CD4-positive, alpha-beta T cell treated with Interferon gamma for 1 hour (primary cell): ENCODE measurements at regions not wholly inside any gene's neighbourhood (a gene's known extent, or its start where the extent isn't known, plus 50 kb on each side); places are given as distances from the start of the nearest gene placed in this dataset.

Experiments used
- DNase-seq: peaks from one replicate; pipeline ENCODE4 v3.0.0-alpha.2; 2020

DNA sequence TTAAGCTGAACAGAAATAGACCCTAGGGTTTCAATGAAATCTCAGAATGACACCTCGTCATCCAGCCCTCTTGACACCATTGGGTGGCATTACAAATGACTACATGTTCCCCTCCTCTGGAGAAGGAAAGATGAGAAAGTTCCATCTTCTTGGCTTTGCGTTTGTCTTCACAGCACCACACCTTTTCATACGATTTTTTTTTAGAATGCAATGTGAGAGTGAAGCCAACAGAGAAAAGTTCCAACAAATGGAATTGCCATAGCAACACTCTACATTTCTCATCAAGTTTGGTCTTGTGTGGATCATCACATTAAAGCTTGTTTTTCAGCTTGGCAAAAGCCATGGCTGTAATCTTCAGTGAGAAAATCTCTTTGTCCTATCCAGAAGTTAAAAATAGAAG, 183.4 kb upstream of the SNX7 start:
- no peak for DNase-seq

DNA sequence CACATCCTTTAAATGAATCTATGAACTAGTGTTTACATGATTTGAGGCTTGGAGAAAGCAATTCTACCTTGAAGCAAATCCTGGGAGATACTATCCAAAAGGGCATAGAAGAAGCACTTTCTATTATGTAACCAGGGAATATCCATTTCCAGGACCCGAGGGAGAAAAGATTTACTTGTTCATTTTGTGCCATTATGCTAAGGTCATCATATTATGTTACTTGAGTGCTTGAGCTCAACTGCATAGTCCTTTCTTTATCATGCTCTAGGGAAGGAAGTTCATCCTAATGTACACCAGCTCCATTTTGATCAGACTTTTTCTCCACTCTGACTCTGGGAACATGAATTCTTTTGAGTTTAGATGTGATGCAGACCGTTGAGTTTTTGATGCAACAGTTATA, 188.6 kb upstream of the SNX7 start:
- no peak for DNase-seq

DNA sequence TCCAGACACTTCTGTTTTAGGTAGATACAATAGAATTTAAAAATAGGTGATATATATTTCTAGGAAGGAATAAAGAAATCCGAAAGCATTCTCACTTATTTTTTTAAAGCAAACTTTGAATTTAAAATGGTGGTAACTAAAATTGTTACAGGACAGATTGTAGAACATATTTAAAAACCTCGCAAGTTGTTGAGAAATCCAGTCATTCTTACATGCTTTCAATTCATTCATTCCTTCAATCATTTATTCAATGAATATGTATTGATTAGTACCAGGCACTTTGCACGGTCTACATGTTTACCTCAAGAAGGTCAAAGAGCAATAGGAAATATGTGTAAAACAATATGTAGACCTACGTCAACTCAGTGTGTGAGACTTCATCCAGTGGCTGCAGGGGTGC, 189.9 kb upstream of the SNX7 start:
- no peak for DNase-seq

DNA sequence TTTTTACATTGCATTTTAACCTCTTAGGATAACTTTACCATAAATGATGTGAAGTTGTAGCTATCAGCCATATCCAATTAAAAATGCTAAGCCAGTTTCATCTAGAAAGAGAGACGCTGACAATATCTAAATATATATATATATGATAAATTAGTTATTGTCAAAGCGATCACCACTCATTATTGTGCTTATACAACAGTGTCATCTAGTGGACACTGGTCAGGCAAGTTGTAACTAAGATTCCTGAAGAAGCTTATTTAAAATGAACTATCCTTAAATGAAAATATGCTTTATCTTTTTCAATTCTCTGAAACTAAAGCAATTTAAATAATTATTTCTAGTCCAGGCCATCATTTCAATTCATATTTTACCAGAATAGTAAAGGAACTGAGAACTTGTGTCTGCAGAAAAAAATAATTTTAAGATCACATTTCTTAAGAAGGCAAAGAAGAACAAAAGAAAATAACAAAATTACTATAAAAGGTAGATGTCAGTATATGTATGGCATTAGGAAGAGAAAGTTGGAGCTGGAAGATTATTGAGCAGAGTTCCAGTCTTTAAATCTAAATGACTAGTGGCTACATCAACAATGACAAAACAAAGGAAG, 193.3 kb upstream of the SNX7 start:
- DNase-seq, result no peak

DNA sequence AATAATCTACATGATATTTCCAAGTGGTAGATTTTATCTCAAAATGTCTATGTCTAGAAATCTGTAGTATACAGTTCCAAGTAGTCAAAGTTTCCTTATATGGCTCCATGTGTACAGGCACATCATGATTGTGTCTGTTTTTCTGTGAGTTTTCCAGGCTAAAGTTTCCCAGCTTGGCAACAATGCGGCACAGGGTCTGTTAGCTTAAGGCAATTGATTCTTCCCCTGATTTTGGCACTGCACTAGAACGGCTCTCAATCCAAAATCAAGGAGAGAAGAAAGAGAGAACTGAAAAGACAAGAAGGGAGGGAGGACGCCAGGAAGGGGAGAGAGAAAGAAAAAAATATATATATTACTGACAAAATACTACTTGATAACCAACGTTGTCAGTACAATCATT, 193.9 kb upstream of the SNX7 start:
- DNase-seq, result no peak

DNA sequence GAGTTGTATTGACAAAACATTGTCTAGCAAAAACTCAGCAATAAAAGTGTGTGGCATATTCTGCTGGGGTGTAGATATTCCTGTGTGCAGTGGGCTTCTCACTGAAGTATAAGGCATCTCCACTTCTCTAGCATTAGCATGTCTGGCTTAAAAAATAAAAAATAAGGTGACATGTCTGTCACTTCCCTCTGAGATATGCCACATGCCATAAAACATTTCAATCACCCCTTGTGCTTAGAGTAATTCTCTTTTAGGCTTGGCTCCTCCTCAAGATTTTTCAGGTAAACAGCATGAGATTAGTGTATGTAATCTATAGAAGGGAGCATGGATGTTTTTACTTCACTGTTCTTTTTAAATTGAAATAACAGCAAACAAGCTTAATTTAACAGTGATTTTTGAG, 194.4 kb upstream of the SNX7 start:
- DNase-seq, result no peak

DNA sequence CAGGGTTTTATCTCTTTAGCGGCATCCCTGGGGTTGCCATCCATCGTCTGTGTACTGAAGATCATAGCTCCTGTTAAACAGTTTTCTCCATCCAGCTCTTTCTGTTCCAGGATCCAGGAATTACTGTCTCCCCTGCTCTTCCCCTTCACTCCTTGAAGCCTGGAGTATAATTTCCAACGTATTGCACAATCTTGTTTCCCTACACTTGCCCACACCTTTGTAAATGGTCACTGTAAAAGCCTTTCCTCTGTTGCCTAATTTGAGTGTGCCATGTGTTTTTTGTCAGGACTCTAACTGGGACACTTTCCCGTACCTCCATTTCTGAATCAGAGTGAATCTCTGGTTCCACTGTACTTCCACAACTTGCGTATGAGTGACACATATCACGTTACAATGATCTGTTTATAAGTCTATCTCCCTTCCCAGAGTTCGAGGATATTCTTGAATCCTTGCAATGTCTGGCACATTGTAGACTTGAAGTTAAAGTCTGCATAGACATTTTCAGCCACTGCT, 199.6 kb upstream of the SNX7 start:
- DNase-seq, result no peak

DNA sequence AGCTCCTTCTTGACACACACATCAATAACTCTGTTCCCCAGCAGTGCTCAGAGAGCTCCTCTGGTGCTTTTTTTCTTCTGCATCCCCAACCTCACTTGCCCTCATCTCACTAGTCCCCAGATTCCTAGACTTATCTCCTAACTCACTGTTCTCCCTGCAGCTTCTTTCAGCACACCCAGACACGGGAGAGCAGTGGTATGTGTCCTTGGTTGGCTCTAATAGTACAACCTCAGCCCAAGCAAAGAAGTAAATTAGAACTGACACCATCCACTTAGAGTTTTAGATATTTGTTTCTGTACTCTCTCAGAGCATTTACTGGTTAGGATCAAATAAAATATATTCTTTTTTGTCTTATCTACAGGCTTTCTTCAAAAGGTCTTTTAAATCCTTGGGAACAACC, 201.4 kb upstream of the SNX7 start:
- no peak for DNase-seq

DNA sequence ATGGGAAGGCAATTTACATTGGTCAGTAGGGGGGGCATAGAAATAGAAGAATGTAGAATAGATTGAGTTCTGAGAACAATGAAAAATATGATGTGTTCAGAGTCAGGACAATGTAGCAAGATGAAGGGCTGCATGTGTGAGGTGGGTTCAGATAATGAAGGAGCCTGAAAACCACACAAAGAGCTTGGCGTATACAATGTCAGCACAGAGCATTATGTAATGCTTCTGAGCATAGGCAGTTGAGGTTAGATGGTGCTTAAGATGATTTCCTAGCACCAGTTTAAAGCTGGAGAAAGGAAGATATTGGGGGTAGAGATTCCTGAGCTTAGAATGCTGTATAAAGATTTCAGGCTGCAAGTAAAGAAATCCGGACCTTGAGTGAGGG, 202.0 kb upstream of the SNX7 start:
- DNase-seq, result no peak

DNA sequence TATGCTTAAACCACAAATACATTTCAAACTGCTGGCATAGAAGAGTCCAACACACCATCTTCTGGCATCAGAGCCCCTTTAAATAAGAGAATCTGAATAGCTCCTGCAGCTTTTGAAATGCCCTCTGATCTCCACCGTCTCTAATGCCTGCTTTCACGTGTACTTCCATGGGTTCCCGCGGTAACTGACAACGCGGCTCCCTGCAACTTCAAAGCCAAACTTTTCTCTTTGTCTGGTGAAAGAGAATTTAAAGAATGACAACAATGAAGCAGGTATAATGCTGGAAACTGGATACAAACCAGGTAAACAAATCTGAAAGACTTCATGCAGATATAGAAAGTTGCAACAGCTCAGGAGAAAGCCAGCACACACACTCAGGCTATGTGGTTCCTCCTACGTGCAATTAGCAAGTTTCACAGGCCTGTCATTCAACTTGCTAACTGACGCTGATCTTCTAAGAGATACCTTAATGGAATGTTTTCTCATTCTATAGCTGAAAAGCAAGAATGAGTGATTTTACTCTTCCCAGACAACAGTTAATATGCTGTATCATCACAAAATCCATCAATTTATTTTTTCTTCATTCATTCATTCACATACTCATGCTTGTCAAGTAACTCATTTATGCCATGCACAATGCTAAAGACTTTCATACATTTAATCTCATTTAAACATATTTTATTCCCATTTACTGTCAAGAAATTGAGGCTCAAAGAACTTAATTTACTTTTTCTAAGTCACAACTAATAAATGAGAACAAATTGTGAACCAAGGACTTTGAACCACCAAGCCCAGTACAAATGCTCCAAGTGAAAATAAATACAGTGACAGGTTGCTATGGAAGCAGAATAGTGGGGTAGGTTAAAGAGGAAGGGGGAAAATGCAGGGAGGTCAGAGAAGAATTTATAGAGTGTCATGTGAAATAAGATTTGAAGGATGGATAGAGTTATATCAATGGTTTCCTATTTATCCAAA, 202.7 kb upstream of the SNX7 start:
- no peak for DNase-seq

DNA sequence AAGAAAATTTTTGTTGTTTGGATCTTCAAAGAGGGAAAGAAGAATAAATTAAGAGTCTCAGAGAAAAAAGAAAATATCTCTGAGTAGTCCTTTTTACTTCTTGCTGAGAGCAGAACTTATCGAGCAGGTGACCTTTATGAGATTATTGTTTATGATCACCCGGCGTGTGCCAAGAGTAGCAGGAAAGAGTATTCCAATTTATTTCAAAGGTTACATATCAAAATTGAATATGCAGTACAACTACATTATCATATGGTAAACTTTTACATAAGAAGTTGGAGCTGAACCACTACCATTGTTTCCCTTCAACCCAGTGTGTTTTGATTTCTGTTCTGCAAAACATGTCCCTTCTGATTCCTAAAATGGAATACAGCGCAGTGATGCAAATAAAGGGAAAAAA, 204.3 kb upstream of the SNX7 start:
- no peak for DNase-seq

DNA sequence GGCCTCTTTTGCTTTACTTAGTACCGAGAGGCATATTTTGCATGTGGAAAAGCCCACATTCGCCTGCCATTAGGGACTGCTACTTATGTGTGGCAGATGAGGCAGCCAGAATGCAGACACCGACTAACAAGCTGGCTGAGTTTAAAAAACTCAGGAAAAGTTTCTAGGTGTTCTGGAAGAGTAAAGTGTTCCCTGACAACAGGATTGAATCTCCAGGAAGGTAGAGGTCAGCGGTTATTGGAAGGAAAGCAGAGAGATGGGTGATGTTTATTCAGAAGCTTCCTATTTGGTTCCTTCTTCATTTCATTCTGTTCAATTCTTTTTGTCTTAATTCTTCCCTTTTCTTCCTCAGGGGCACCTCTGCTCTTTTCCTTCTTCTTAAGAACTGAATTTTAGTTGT, 206.9 kb upstream of the SNX7 start:
- DNase-seq, result no peak

DNA sequence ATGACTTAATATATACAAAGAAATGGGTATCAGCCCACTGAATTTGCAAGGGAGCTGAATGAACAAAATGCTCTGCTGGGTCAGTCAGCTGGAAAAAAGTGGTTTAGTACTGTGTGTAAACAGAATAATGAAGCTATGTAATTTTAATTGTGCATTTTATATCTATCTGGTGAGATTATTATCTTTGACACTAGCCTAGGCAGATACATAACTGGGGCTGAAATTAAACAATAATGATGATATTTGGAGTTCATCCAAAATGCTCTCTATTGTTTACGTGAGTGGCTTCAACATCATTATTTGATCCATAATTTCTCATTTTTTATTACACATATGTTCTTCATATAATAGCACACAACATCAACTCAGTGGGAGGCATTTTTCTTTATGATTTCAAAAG, 208.5 kb upstream of the SNX7 start:
- no peak for DNase-seq

DNA sequence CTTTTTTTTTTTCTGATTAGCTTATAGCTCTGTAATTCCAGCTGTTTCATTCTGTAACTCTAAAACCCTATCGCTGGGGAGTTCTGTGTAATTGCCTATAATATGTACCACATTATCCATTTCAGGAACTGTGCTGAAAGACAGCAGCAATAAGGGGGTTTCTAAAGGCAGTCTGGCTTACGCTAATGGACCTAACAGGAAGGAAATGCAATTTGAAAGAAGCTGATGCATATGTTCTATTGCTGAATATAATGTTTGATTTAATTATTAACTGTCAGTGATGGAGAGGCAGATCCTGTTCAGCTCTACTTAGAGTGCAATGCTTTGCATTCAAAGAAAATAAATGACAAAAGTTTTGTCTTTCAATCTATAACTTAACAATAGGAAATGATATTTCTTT, 209.4 kb upstream of the SNX7 start:
- DNase-seq, result no peak

DNA sequence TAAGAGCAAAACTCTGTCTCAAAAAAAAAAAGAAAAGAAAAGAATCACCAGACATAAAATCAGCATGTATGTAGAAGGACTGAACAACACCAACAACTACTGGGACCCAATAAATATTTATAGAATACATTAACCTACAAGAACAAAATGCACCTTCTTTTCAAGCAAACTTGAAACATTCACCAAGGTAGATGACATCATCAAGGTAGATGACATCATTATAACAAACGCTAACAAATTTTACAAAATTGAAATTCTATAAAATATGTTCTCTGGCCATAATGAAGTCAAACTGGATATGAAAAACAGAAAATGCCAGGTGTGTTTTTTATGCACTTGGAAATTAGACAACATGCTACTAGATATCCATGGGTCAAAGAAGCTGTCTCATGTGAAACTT, 220.2 kb upstream of the SNX7 start:
- DNase-seq, result no peak

DNA sequence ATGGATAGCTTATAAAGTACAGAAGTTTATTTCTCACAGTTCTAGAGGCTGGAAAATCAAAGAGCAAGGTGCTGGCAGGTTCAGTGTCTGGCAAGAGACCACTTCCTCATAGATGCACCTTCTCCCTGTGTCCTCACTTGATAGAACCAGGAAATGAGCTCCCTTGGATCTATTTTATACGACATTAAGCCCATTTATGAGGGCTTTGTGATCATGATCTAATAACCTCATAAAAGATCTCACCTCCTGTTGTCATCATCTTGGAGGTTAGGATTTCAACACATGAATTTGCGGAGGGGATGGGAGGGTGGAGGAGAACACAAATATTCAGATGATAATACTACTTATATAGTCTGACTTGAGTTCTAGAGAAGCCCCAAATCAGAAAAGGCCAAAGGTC, 222.1 kb upstream of the SNX7 start:
- no peak for DNase-seq

DNA sequence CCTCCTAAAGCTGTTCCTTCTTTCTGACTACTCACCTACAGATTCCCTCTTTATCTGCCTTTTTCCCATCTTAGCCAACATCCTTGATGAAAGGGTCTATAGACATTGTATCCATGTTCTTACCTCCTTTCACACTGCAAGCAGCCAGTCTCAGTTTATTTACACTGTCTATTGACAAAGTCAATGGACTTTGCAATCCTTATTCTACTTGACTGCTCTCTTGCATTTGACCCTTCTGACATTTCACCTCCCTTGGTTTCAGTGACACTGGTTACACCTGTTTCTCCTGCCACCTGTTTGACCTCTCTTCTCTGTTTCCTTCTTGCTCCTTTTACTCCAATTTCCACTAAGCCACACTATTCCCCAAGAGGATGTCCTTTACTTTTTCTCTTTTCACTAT, 224.0 kb upstream of the SNX7 start:
- DNase-seq, result no peak

DNA sequence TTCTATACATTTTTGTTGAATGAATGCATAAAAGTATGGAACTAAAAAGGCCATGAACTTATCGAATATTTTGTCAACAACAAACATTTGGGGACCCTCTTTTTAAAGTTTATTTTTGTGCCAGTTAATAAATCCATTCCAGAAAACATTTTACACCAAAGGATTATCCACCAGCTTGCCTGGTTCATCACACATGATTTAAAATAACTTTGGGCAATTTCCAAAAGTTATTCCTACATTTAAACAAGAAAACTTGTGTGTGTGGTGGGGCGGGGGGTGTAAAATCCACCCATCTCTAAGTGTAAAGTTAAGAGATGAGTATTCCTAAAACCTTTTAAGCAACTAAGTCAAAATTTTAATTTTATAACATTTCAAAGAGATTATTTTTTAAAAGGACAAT, 224.5 kb upstream of the SNX7 start:
- DNase-seq, result no peak

DNA sequence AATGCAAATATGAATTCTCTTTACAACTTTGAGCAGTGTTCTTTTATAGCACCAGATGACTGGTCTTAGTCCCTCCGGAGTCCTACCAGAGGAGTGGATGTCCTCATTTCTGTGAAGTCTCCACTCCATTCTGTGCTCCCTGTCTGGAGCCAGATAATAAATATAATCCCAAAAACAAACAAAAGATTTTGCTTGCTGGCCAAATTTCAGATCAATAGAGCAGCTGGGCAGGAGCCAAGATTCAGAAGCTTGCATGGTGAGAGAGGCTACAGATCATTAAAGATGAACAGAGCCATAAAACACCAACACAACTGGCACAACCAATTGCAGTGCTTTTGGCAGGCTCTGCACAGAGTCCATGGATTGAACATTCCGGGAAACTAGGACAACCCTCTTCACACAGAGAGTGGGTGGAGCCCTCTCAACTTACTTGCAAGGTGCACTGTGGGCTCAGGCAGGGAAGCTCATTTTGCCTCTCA, 231.5 kb upstream of the SNX7 start:
- DNase-seq, result no peak

DNA sequence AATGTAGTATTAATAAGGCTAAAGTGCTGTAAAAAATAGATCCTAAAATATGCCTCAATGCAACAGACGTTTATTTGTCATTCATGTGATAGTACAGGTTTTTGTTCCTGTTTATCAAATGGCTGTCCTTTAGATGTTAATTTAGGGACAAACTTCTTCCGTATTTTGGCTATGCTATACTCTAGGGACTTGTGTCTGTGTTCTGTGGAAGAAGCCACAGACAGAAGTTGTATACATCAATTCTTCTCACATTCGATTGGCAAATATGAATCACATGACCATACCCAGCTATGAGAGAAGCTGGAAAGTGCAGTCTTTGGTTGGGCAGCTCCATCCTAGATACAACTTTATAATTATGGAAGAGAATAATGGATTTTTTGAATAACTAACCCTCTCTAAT, 232.7 kb upstream of the SNX7 start:
- no peak for DNase-seq

DNA sequence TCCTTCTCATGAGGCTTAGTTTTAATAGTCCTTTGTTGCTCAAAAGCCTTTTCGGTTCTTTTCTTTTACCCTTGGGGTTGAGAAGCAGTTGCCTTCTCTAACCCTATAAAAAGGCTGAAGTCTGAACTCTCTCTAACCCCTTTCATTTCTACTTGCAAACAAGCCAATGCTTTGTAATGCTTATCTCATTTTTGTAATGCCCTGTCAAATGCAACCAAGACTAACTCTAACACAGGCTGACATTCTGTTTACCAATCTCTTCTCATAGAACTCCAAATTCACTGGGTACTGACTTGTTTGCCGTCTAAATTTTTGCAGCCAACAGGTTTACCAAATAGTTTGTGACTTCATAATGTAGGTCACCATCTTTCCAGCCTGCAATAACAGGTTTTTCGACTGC, 233.9 kb upstream of the SNX7 start:
- no peak for DNase-seq

DNA sequence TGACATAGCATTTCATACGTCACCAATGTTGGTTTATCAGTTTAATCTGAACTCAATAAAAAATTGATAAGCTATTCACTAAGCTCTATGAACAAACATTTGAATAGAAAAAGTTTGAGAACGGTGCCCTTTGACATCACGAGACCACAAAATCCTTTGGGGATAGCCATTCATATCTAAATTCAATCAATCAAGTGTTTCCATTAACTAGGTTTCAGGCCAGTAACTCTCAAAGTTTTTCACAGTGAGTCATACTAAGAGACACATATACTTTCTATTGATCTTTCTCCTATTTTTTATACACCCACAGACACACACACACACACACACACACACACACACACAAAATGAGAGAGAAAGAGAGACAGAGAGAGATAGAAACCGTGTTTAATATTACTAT, 235.4 kb upstream of the SNX7 start:
- no peak for DNase-seq

DNA sequence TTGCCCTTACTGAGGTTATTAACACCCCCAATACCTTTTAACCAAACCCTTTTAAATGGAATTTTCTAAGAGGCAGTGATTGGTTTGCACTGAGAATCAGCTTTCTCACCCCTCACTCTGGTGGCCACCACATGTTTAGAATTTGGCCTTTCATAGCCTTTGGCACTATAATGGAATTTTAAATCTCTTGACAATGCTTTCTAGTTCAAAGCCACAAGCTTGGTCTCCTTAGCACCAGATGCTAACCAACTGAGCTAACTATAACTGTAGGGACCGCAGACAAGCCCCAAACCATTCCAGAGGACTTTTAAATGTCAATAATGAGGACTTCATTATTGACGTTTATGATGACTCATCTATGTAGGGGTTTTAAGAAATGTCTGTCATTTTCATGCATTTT, 238.7 kb upstream of the SNX7 start:
- no peak for DNase-seq

DNA sequence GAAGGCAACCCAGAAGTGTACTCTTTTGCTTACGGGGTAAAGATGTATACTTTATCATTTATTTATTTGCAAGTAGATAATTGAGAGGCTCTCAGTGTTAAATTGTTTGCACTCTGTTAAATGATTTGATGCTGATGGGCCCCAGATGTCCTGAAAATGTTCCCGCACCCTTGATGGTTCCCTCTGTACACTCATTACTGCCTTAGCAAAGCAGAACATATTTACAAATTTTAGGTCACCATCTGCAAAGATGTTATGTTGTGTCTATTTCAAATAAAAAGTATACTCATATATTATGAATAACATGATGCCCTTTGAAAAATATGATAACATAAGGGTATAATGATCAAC, 240.5 kb upstream of the SNX7 start:
- no peak for DNase-seq
